Prostate gland (tissue), 2 donors: ENCODE measurements at regions not wholly inside any gene's neighbourhood (a gene's known extent, or its start where the extent isn't known, plus 50 kb on each side); places are given as distances from the start of the nearest gene placed in this dataset.

Experiments
- DNase-seq: peaks from one replicate; pipeline ENCODE4 v3.0.0-alpha.2; 2019; ENCODE audit warnings: low spot score
- H3K27ac ChIP-seq, 2 donors: fragments of 200-600 bp; sonication (generic); 2 replicates each; pipeline ENCODE4 v1.5.1; 2017 to 2019
- H3K27me3 ChIP-seq: fragments of 200-600 bp; sonication (generic); replicated peaks from 2 replicates; pipeline ENCODE4 v1.5.1; 2019; ENCODE audit not compliant: insufficient read depth
- H3K36me3 ChIP-seq, 2 donors: fragments of 200-600 bp; sonication (generic); 1 replicate in 1 of 2; 2 replicates in 1 of 2; pipeline versions ENCODE4 v1.5.1 to v1.8.1; 2017 to 2019
- H3K4me1 ChIP-seq: fragments of 200-600 bp; sonication (generic); replicated peaks from 2 replicates; pipeline ENCODE4 v1.5.1; 2019
- H3K4me3 ChIP-seq, 2 donors: fragments of 200-600 bp; sonication (generic); 2 replicates each; pipeline ENCODE4 v1.5.1; 2017 to 2019
- H3K9me3 ChIP-seq: fragments of 200-600 bp; sonication (generic); 2 replicates; pipeline ENCODE4 v1.5.1; 2017
- POLR2A ChIP-seq: fragments of 450-650 bp; IDR thresholded peaks from one replicate; pipeline ENCODE4 v1.6.1; 2016; ENCODE audit warnings: antibody characterized with exemption, mild to moderate bottlenecking
- POLR2AphosphoS5 ChIP-seq: sonication (generic); formaldehyde crosslinking; IDR thresholded peaks from one replicate; pipeline ENCODE4 v1.6.1; 2017; ENCODE audit warnings: antibody characterized with exemption
- WGBS: methylation state at CpG from one replicate; pipeline ENCODE4 v1.1.5; 2018; 5-methylcytosine and 5-hydroxymethylcytosine counted together
- intact Hi-C: fragments of 100-400 bp; cut with DNase I; formaldehyde crosslinking; loops from one replicate; pipeline ENCODE4 v1.14.2; 2022
- TF ChIP-seq, protein P1 (sequence below), 4 experiments: fragments of 200-600 bp in 2 of 4; fragments of 450-650 bp in 2 of 4; sonication (generic) in 2 of 4; IDR thresholded peaks; 1 replicate in 3 of 4; 2 replicates in 1 of 4; pipeline ENCODE4 v1.5.1; 2016 to 2019; ENCODE audit warnings: antibody characterized with exemption in 4 of 4, mild to moderate bottlenecking in 2 of 4, moderate library complexity in 2 of 4

DNA sequence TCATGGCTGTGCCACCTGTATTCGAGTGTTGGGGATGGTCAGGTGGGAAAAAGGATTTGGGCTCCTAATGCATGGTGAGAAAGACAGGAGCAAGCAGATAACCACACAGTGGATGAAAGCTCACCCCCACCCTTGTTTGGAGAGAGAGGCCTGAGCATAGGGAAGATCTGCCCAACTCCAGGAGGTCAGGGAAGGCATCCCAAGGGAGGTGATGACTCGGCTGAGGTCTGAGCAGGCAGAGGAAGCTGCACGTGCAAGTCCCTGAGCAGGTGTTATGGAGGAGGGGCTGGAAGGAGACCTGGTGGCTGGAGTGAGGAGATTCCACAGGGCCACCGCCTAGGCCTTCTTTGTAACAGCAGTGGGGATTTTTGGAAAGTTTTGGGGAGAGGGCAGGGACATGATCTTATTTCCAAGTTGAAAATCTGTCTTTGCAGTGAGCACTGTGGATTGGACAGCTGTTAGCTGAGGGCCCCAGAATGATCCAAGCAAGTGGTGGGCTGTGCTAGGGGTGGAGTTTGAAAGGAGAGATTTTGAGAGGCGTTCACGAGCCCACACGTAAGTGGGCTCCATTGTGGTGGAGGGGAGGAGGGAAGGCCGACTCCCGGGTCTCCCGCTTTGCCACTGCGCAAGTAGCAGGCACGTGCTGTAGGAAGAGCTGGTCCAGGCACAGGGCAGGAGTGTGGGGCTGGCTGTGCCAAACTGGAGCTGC is 228.5 kb downstream of the GLI2 start:
- WGBS = 88% methylated on average over 12 of the region's 12 CpGs

DNA sequence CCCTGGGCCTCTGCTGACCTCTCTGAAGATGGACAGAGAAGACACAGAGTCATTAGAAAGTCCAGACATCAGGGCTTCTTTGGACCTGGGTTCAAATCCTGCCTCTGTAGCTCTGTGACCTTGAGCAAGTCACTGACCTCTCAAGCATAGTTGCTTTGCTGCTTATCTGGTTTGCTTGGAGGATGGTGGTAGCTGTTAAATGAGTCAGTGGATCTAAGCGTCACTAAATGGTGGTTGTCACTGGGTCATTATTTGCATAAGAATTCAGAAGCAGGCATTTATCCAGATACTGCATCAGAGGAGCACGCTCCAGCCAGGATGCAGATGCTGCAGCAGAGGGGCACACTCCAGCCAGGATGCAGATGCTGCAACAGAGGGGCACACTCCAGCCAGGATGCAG is 229.2 kb downstream of the GLI2 start:
- H3K36me3 ChIP-seq = no peaks in the 10 kb centered on the region
- no peaks in the 10 kb centered on the region for H3K4me1 ChIP-seq
- TF ChIP-seq POLR2A (no peak), POLR2AphosphoS5 (no peak)
- TF ChIP-seq, protein P1, sequence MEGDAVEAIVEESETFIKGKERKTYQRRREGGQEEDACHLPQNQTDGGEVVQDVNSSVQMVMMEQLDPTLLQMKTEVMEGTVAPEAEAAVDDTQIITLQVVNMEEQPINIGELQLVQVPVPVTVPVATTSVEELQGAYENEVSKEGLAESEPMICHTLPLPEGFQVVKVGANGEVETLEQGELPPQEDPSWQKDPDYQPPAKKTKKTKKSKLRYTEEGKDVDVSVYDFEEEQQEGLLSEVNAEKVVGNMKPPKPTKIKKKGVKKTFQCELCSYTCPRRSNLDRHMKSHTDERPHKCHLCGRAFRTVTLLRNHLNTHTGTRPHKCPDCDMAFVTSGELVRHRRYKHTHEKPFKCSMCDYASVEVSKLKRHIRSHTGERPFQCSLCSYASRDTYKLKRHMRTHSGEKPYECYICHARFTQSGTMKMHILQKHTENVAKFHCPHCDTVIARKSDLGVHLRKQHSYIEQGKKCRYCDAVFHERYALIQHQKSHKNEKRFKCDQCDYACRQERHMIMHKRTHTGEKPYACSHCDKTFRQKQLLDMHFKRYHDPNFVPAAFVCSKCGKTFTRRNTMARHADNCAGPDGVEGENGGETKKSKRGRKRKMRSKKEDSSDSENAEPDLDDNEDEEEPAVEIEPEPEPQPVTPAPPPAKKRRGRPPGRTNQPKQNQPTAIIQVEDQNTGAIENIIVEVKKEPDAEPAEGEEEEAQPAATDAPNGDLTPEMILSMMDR (IDR thresholded peaks at IDR 0.05) = no peak
- WGBS = 80% methylated on average over 2 of the region's 2 CpGs
- H3K4me3 ChIP-seq = no peak overlapping the region
- no peak overlapping the region for H3K27ac ChIP-seq
- no peak for DNase-seq
- no peaks in the 10 kb centered on the region for H3K9me3 ChIP-seq
- no peaks in the 10 kb centered on the region for H3K27me3 ChIP-seq
- intact Hi-C loops = no loop called here

More for the DNA sequence above, 228.5 kb downstream of the GLI2 start:
- Histone ChIP-seq H3K9me3 (no peaks in the 10 kb centered on the region), H3K36me3 (no peaks in the 10 kb centered on the region), H3K4me1 (no peaks in the 10 kb centered on the region), H3K4me3 (no peak overlapping the region), H3K27me3 (no peaks in the 10 kb centered on the region), H3K27ac (no peak overlapping the region)
- intact Hi-C loops = no loop called here
- TF ChIP-seq POLR2AphosphoS5 (no peak), POLR2A (no peak)
- TF ChIP-seq, protein P1 (IDR thresholded peaks at IDR 0.05) = no peak
- DNase-seq = no peak

DNA sequence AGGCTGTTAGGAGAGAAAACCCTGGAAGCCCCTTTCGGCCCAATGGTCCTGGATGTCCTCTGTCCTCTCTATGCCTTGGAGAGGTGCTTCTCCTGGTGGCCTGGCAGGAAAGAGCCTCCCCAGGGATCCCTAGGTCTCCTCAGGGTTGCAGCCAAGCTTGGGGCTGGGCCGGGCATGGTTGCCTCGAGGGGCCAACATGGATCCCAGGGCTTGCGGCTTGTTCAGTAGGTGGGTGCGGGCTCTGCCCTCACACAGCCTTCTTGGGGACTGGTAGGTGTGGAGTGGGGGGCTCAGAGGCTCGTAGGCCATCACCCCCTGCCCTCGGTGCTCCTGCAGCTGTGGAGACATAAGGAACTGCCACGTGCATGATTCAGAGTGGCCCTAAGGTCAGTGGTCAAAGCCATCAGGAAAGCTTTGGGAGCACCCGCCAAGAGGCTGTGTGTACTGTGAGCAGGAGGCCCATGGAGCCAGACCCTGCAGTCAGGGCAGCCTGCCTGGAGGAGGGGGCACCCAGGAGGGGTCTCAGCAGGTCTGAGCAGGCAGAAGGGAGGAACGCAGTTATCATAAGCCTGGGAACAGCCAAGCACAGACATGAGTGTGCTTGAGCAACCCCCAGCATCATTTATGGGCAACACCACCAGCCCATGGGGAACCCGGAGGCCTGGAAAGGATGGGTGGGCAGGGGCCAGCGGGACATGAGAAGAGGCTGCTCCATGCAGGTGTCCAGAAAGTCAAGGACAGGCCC is 231.0 kb downstream of the GLI2 start:
- intact Hi-C loops = no loop called here

DNA sequence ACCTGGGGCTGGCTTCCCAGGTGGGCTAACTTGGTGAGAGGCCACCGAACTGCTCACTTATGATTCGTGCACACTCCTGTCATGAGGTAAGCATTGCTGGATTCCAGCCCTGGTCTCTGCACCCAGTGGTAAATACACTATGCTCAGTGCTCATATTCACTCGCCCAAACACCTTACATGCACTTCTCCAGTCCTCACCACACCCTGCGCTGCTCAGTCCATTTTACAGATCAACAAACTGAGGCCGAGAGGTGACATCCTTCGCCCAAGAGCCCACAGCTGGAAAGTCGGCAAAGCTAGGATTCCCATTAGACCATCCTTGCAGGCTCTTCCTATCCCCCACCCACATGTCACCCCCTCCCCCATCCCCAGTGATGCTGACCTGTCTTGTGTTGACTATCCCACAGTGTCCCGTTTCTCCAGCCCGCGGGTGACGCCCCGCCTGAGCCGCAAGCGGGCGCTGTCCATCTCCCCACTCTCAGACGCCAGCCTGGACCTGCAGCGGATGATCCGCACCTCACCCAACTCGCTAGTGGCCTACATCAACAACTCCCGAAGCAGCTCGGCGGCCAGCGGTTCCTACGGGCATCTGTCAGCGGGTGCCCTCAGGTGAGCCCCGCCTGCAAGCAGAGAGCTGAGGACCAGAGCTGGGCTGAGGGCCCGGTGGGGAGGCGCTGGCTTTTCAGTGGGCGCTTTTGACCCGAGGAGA is 232.8 kb downstream of the GLI2 start:
- intact Hi-C loops = no loop called here
- TF ChIP-seq POLR2A (no peak), POLR2AphosphoS5 (no peak)
- TF ChIP-seq, protein P1 (IDR thresholded peaks at IDR 0.05) = no peak
- Histone ChIP-seq H3K27me3 (no peaks in the 10 kb centered on the region), H3K4me1 (no peaks in the 10 kb centered on the region), H3K36me3 (no peaks in the 10 kb centered on the region), H3K9me3 (no peaks in the 10 kb centered on the region), H3K4me3 (no peak overlapping the region), H3K27ac (no peak overlapping the region)
- WGBS = 88% methylated on average over 30 of the region's 30 CpGs
- no peak for DNase-seq

More for the DNA sequence above, 231.0 kb downstream of the GLI2 start:
- H3K9me3 ChIP-seq = no peaks in the 10 kb centered on the region
- H3K4me3 ChIP-seq = no peak overlapping the region
- H3K36me3 ChIP-seq = no peaks in the 10 kb centered on the region
- TF ChIP-seq POLR2A (no peak), POLR2AphosphoS5 (no peak)
- TF ChIP-seq, protein P1 (IDR thresholded peaks at IDR 0.05) = no peak
- no peaks in the 10 kb centered on the region for H3K4me1 ChIP-seq
- DNase-seq = no peak
- H3K27me3 ChIP-seq = no peaks in the 10 kb centered on the region
- 92% methylated on average over 8 of the region's 12 CpGs for WGBS
- H3K27ac ChIP-seq = no peak overlapping the region
